SKM-1 (cell line): ENCODE measurements at regions not wholly inside any gene's neighbourhood (a gene's known extent, or its start where the extent isn't known, plus 50 kb on each side); places are given as distances from the start of the nearest gene placed in this dataset.

Experiments used
- DNase-seq: peaks from one replicate; lab custom pipeline; 2025; ENCODE audit not compliant: unreplicated experiment; lab: John Stamatoyannopoulos, UW

DNA sequence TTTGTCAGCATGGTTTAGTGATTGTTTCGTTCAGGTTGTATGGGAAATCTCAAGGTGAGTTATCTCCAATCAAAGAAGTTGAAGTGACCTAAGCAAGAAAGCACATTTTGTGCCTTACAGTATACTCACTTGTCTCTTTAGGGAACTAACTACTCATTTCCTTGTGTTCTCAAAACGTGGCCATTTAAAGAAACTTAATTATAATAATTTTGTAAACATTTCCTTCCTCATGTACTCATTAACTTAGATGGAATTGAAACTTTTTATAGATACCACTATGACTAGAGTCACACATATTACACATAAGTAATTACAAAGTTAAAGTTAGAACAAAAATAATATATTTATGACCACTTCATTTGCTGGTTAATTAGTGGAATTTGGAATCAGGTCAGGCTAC lies 552.6 kb downstream of the MRPL39 start:
- DNase-seq, result no peak

DNA sequence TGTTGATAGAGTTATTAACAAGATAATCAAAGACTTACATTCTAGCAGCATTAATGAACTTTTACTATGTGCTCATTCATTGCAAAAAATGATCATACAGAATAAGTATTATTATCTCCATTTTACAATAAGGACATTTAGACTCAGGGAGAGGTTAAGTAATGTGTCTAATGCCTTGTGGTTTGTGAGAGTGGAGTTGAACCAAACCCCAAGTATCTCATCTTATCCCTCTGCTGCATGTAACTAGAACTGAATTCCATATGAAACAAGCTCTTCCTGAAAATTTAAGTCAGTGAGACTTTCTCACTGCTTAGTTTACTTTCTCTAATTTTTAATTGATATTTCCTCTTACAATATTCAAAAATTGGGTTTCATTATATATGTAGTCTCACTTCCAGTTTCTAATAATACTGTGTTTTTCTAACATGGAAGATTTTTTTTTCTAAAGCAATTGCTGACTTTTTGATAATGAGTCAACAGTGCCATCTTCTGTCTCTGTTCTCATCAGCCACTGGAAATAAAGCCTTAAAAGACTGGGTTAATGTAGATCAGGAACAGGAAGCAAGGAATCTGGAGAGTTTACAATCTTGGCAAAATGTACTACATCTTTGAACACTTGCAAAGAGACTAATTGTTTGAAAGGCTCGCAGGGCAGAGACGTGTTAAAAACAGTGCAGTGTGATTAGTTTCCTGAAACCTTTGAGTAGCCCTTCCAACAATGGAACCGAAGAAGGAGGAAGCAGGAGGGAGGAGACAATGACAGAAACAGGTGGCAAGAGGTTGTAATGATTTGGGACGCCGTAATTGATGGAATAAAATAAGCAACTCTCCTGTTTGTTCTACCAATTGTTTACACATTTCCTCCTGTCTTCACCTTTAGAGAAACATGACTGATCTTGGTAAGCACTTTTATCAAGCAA lies 567.6 kb downstream of the MRPL39 start:
- DNase-seq, result no peak

DNA sequence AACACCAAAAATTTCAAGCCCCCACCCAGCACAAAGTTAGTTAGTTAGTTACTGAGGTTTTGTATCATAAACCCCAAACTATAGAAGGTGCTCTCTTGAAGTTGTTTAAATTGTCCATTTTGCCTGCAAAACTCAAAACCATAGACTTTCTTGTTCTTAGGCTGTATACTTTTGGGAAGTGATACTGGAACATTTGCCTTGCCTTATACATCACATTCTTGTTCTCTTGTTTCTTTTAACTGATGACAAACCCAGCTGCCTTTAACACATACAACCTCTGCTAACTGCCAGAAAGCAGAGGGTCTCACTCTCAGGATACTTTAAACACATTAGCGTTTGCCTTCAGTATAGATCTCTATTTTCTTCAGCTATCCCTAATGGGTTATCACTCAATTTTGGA lies 570.5 kb downstream of the MRPL39 start:
- no peak for DNase-seq

DNA sequence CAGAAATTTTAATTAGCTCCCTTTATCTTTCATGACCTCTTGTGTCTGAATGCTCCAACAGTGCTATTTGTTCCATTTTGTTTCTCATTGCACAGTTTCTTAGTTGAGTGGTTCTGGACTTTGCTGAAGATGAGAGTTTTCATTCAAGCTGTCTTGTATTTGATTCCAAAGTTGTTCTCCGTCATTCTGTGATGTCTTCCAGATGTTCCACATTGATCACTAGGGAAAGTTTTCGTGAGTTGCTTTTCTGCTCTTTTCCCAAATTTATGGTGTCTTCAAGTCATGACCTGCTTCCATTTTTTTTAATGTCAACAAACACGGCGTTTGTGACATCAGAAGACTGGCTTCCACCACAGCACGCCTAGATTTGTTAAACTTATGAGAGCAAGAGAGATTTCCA lies 575.5 kb downstream of the MRPL39 start:
- DNase-seq, result no peak

DNA sequence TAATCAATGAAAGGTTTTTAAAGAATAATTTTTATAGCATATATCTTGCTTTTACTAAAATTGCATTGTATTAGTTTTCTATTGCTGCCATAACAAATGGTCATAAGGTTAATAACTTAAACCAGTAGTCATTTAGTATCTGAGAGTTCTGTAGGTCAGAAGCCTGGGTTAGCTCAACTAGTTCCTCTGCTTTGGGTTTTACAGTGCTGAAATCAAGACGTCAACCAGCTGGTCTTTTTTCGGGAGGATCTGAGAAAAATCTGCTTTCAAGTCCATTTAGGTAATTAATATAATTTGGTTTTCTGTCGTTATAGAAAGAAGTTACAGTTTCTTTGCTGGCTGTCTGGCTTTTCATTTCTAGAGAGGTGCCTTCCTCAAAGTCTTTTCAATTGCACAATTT lies 577.7 kb downstream of the MRPL39 start:
- DNase-seq, result no peak

DNA sequence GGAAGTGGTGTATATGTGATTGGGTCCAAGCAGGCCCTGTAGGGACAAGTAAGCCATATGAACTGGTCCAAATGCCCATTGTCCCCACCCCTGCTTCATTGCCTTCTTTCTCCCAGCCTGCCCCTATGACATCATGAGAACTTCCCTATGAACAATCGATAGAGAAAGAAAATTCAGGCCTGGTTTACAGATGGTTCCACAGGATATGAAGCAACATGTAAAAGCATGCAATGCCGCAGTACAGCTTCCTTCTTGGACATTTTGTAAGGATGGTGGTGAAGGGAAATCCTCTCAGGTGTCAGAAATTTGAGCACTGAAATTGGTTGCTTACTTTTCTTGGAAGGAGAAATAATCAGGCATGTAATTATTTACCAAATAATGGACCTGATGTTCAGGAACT lies 581.7 kb downstream of the MRPL39 start:
- peak; percentile 27 for DNase-seq

DNA sequence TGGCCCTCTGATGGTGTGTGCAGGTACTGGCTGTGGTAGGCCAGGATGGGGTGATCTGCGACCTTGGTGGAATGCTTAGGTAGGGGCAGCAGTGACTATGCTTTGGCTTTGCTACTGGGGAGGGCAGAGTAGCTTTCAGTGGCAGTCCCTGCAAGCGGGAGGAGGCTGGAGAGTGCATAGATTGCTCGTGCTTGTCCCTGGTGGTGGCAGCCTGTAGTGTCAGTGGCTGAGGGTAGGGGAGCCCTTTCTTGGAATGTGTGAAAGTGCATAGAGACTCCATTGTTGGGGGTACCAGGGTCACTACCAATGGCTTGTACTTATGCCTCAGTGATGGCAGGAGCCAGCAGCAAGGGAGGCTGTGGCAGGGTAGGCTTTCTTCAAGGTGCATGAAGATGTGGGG lies 582.6 kb downstream of the MRPL39 start:
- no peak for DNase-seq

DNA sequence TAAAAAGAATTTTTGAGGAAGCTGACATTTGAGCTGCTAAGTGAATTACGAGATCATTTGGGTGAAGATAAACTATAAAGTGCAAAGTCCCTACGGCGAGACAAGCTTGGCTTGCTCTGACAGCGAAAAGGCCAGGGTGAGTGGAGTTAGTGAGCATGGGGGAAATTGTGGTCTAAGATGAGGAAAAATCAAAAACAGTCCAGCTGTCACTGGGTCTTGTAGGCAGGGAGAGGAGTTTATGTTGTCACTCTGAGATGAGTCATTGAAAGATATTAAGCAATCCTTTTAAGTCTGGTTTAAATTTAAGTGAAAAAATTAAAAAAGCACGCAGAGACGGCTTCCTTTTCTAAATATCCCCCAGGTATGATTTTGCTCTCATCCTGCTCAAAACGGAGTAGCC lies 601.9 kb downstream of the MRPL39 start:
- peak; percentile 69 for DNase-seq

DNA sequence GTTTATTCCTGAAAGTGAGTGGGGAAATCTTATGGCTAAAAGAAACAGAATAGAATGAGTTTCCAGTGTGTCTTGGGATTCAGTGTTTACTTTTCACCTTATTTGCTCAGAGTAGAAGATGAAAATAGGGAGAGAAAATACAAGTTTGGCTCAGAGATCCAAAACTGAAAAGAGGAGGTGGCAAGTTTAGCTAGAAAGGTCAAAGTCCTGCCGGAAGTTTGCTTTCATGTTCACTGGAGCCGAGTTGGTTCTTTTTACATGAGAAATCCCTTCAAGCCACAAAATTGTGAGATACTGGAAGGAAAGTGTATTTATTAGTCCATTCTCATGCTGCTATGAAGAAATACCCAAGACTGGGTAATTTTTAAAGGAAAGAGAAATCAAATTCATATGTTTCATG lies 604.6 kb downstream of the MRPL39 start:
- DNase-seq, result no peak

DNA sequence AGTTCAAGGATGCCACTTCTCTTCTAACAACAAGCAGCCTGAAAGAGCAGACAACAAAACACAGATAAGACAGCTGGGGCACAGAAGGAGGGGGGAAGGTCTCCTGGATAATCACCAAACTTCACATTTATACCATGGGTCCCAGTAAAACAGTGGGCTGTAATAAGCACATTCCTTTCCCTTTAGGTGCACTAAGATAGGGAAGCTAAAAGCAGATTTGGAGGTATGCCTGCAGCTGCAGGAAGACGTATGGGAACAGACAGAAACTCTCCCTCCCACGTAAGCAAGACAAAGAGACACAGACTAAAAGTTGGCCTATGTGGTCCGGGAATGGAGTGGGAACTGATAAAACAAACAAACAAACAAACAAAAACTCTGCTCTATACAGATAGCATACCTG lies 612.1 kb downstream of the MRPL39 start:
- no peak for DNase-seq

DNA sequence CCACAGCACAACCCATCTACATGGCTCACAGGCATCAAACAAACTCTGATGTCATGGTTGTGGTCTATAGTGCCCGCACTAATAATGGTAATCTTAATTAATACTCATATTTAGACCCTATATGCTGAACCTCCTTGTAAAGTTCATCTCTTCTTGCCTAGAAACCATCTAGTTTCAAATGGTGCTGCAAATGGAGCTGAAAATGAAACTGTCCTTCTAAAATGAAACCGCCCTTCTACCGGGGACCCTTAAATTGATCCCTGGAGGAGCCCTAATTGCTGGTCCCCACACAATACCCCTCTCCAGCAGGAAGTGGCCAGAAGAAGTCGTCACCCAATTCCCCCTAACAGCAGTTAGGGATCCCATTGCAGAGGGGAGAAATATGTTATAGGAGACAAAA lies 612.6 kb downstream of the MRPL39 start:
- DNase-seq, result no peak

DNA sequence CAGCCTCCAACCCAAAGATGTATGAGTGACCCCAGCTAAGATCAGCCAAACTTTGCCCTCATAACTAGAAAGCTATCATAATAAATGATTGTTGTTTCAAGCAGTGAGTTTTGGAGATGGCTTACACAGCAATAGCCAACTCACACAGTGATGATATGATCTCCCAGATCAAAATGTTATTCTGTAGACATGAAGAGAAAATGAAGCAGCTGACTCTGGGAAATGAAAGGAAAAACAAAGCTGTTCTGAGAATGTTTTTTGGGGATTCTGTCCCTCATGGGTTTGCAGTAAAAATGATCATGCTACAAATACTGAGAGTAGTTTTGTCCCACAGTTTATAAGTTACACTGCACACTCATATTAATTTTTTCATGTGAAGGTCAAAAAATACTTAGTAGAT lies 617.8 kb downstream of the MRPL39 start:
- no peak for DNase-seq

DNA sequence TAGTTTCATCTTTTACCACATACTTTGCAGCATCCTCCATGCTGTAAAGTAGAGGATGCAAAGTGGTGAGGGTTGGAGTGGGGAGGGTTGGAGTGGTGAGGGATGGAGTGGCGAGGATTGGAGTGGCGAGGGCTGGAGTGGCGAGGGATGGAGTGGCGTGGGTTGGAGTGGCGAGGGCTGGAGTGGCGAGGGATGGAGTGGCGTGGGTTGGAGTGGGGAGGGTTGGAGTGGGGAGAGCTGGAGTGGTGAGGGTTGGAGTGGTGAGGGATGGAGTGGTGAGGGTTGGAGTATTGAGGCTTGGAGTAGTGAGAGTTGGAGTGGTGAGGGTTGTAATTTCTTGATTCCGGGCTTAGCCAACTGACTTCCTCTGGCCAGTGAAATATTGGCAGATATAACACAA lies 618.3 kb downstream of the MRPL39 start:
- no peak for DNase-seq

DNA sequence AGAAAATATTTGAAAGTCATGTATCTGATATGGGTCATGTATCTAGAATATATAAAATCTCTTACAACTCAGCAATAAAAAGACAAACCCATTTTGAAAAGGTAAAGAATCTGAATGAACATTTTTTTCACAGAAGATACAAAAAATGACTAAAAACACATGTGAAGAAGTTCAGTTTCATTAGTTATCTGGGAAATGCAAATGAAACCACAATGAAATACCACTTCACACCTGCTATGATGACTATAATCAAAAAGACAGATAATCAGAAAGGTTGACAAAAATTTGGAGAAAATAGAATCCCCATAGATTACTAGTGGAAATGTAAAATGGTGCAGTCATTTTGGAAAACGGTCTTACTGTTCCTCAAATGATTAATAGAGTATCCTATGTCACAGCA lies 631.0 kb downstream of the MRPL39 start:
- no peak for DNase-seq

DNA sequence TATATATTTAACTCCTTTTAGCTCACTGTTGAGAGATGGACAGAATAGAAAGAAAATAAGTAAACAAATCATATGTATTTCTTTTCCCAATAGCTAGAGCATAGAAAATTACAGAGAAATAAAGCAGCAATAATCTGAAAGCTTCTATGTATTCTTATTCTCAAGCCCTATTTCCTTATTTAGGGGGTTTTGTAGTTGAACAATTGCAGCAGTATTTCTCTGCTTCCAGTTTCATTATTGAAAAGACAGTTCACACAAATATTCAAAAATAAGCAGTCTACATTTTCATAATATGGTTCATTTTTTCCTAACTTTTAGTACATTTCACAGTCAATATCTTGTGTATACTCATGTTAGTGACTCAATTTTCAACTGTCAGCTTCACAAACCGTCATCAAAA lies 638.2 kb downstream of the MRPL39 start:
- no peak for DNase-seq

DNA sequence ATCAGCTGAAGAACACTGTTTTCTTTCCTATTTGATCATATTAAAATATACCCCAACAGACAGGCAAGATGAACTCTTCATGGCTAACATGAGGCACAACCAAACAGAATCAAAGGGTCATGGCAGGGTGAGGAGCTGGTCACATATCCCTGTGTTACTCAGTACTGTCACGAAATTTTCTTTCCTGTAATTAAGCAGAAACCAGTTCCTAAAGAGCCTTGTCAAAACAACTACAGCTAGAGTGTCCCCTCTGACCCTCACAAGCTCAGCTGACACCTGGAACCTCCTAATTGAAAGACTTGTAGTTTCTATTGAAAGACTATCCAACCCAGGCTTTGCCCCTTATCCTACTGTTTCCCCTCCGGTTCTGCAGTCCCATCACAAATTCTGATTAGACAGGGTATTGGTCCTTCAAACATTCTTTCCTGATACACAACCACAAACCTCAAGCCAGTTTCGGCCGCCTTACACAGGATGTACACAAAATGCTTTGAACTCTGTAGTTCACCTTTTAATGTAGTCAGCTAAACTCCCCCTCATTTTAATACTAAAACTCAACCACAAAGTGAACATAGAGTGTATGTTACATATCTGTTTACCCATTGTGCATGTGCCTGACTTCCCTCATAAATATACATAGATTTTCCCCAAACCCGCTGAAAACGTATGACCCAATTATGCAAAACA lies 651.9 kb downstream of the MRPL39 start:
- DNase-seq, result no peak

DNA sequence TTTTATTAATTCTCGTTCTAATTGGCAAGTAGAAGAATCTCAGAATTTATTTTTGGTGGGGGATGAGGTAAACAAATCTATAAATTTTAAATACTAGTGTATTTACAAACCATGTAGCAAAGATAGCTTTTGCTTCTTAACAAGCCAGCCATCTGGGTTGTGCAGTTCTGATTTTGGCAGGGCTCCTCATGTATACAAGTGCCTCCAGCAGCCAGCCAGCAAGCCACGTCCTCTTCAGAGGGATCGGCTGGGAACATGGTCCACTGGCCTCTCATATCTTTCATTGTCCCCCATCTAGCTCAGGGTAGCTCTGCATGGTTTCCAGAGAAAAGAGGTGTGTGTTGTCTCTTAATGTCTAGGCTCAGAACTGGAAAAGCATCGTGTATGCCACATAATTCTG lies 659.1 kb downstream of the MRPL39 start:
- DNase-seq, result no peak

DNA sequence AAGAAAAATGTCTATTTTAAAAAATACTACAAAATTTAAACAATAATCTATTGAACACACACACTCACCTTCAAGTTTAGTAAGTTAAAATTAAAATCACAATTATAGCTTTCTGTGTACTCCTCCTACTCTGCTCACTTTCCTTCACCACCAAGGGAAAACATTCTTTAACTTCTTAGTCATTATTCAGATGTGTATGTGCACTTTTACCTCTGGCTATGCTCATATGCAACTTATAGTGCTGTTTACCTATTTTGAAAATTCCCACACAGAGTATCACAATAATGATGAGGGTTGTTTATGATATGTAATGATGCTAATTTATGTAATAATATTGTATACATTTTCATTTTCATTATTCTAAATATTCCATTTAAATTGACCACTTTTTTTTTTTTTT lies 661.4 kb downstream of the MRPL39 start:
- no peak for DNase-seq

DNA sequence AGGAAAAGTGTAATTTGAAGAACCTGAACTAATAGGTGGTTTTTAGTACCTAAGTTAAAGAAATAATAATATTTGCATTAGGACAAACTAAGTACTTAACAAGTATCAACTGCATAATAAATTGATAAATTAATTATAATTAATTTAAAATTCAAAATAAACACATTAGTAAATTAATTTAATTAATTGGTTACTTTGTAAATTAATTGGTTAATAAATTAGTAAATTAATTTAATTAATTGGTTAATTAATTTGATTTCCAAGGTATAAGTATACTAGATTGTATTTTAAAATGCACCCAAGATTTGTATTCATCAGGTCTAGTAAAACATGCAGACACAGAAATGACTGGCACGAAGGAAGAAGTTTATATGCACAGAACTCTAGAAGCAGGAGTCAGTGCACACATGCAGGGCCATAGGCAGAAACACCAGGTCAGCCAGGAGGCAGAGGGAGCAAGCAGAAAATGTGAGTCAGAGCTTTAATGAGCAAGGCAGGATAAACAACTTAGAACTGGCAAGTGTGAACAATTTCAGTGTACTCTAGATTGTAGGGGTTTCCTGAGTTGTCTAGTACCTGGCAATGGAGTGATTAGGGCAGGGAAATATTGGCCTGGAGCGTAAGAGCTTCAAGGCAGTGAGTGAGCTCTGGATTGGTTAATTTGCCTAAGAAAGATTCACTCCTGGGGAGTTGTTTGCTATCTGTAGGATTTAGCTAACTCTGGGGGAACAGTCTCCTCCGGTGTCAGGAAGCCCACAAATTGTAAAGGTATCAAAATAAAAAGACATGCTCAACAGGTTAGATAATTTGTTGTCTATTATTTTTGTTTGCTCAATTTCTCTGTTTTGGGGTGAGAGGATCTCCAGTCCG lies 665.7 kb downstream of the MRPL39 start:
- no peak for DNase-seq

DNA sequence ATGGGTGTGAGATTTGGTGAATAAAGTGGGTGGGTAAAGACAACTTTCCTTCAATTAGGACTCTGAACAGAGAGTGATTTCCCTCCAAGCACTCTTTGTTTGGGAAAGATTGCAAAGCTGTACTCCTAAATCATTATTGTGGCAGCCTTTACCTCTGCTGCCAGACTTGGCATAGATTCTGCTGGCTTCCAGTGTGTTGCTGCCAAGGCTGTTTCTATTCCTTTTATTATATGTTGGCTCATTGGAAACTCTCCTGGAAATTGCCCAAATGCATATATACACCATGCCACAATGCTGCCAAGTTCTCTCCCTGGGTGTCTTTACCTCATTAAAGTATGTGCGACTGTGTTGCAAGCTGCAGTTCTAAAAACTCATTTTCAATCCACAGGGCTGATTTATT lies 668.0 kb downstream of the MRPL39 start:
- no peak for DNase-seq

DNA sequence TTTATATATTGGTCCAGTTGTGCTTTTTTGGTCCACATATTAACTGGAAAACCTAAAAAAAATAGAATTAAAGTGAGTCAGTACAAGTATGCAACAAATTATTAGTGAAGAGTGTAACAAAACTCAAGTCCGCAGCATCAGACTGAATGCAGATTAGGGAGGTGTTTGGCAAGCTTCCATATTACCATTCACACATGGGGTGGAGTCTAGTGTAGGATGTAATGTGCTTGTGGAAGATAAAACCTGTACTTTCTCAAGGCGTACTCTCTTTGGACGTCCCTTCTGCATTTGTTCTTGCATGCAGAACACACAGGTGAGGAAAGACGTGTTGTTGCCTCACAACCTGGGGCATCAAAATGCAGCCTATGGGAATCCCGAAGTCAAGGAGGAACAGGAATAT lies 668.7 kb downstream of the MRPL39 start:
- DNase-seq, result no peak

DNA sequence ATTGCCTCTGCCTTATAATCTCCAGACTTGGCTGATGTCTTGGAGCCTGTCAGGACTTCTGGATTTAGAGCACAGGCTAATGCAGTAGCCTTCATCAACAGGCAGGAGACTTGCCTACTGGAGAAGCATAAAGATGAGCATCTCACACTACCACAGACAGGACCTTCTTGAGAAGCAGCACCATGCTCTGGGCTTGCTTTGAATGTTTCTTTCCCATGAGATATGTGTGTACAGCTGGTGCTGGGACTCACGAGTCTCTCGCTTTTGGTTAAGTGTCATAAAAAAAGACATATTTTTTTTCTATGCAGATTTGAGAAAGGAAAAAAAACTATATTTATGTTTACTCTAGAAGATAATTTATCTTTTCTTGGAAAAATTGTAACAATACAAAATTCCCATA lies 671.3 kb downstream of the MRPL39 start:
- DNase-seq, result no peak
